IMR-90 (cell line): ENCODE measurements at regions not wholly inside any gene's neighbourhood (a gene's known extent, or its start where the extent isn't known, plus 50 kb on each side); places are given as distances from the start of the nearest gene placed in this dataset.

ENCODE experiments used
- ATAC-seq: fragments of 200-7000 bp; cut with Tn5 transposase; 2 replicates; pipeline ENCODE4 v1.9.1; 2020; ENCODE audit warnings: low read depth, mild to moderate bottlenecking, moderate library complexity
- BruUV-seq: library from RNA; stranded (reverse); fragments of 400-500 nt; replicated peaks from 2 replicates; lab custom pipeline; 2021; lab: Mats Ljungman, UMichigan
- CTCF ChIA-PET: fragments of 300-600 bp; formaldehyde crosslinking; extraction: SDS; loops from one replicate; lab custom pipeline; 2021; ENCODE audit warnings: antibody characterized with exemption; lab: Yijun Ruan, JAX
- POLR2A ChIA-PET: fragments of 300-600 bp; sonication (Branson Sonifier 250); formaldehyde crosslinking; loops from one replicate; lab custom pipeline; 2022; ENCODE audit warnings: antibody characterized with exemption; ENCODE audit not compliant: unreplicated experiment; lab: Charles Lee
- DNase-seq: peaks from one replicate; pipeline ENCODE4 v3.0.0; 2013
- H2AFZ ChIP-seq: replicated peaks from 2 replicates; pipeline ENCODE3; 2013; ENCODE audit warnings: low read length, mild to moderate bottlenecking; ENCODE audit not compliant: poor library complexity
- H2AK5ac ChIP-seq: 2 replicates; pipeline ENCODE4 v1.6.1; 2013; ENCODE audit warnings: low read depth, low read length, inconsistent platforms
- H2AK9ac ChIP-seq: replicated peaks from 2 replicates; pipeline ENCODE3; 2013; ENCODE audit warnings: mild to moderate bottlenecking, low read depth, low read length, moderate library complexity; ENCODE audit not compliant: poor library complexity
- H2BK120ac ChIP-seq: 2 replicates; pipeline ENCODE4 v1.6.1; 2013; ENCODE audit warnings: low read depth, low read length, inconsistent platforms
- H2BK15ac ChIP-seq: 3 replicates; pipeline ENCODE4 v1.6.1; 2013; ENCODE audit warnings: low read depth, low read length, inconsistent platforms
- H2BK20ac ChIP-seq: 2 replicates; pipeline ENCODE4 v1.6.1; 2013; ENCODE audit warnings: low read depth, mild to moderate bottlenecking, inconsistent platforms, low read length, moderate library complexity
- H2BK5ac ChIP-seq: 2 replicates; pipeline ENCODE4 v1.6.1; 2013; ENCODE audit warnings: mild to moderate bottlenecking, low read depth, low read length, inconsistent platforms; ENCODE audit not compliant: poor library complexity, severe bottlenecking
- H3K14ac ChIP-seq: replicated peaks from 2 replicates; pipeline ENCODE4 v1.6.1; 2013; ENCODE audit warnings: low read depth, low read length, inconsistent platforms
- H3K18ac ChIP-seq: 2 replicates; pipeline ENCODE4 v1.6.1; 2013; ENCODE audit warnings: low read depth, low read length, control low read depth
- H3K23ac ChIP-seq: 2 replicates; pipeline ENCODE4 v1.6.1; 2013; ENCODE audit warnings: low read depth, low read length, inconsistent platforms
- H3K27ac ChIP-seq: 2 replicates; pipeline ENCODE4 v1.5.1; 2013; ENCODE audit warnings: mild to moderate bottlenecking, control low read depth, low read length; ENCODE audit not compliant: insufficient read depth
- H3K27me3 ChIP-seq: 2 replicates; pipeline ENCODE4 v1.6.1; 2013; ENCODE audit warnings: low read length; ENCODE audit not compliant: control insufficient read depth, insufficient read depth
- H3K36me3 ChIP-seq: 2 replicates; pipeline ENCODE4 v1.6.1; 2013; ENCODE audit warnings: low read length, mixed read lengths; ENCODE audit not compliant: control insufficient read depth, insufficient read depth
- H3K4ac ChIP-seq: 2 replicates; pipeline ENCODE4 v1.6.1; 2013; ENCODE audit warnings: low read depth, low read length, inconsistent platforms
- H3K4me1 ChIP-seq: 2 replicates; pipeline ENCODE4 v1.6.1; 2013; ENCODE audit warnings: low read length, mixed read lengths; ENCODE audit not compliant: control insufficient read depth, insufficient read depth
- H3K4me2 ChIP-seq: 2 replicates; pipeline ENCODE4 v1.6.1; 2013; ENCODE audit warnings: low read depth, mild to moderate bottlenecking, control low read depth, low read length, moderate library complexity
- H3K4me3 ChIP-seq: 2 replicates; pipeline ENCODE4 v1.5.1; 2013; ENCODE audit warnings: low read depth, mild to moderate bottlenecking, control low read depth, low read length, moderate library complexity; ENCODE audit not compliant: insufficient read depth
- H3K56ac ChIP-seq: 2 replicates; pipeline ENCODE4 v1.6.1; 2013; ENCODE audit warnings: low read length, inconsistent platforms; ENCODE audit not compliant: insufficient read depth; ENCODE audit errors: extremely low read depth
- H3K79me1 ChIP-seq, 2 experiments: 2 replicates each; pipeline ENCODE4 v1.6.1; 2013; ENCODE audit warnings: low read length in 2 of 2, inconsistent platforms in 1 of 2, low read depth in 1 of 2
- H3K9ac ChIP-seq: 2 replicates; pipeline ENCODE4 v1.6.1; 2013; ENCODE audit warnings: low read depth, low read length, control low read depth
- H3K9me1 ChIP-seq: 2 replicates; pipeline ENCODE4 v1.6.1; 2013; ENCODE audit warnings: low read length, inconsistent platforms; ENCODE audit not compliant: insufficient read depth
- H3K9me3 ChIP-seq: 2 replicates; pipeline ENCODE4 v1.6.1; 2013; ENCODE audit warnings: low read length; ENCODE audit not compliant: control insufficient read depth, insufficient read depth
- H4K20me1 ChIP-seq: 2 replicates; pipeline ENCODE4 v1.6.1; 2013; ENCODE audit warnings: low read length, inconsistent platforms; ENCODE audit not compliant: insufficient read depth
- H4K5ac ChIP-seq: 2 replicates; pipeline ENCODE4 v1.6.1; 2013; ENCODE audit warnings: mild to moderate bottlenecking, low read depth, low read length, control low read depth
- H4K8ac ChIP-seq, 2 experiments: 2 replicates each; pipeline ENCODE4 v1.6.1; 2013; ENCODE audit warnings: low read depth in 2 of 2, low read length in 2 of 2, control low read depth in 1 of 2, inconsistent platforms in 1 of 2
- H4K91ac ChIP-seq: 2 replicates; pipeline ENCODE4 v1.6.1; 2013; ENCODE audit warnings: low read depth, low read length, inconsistent platforms; ENCODE audit not compliant: insufficient read depth
- BHLHE40 ChIP-seq: fragments of 150-350 bp; IDR thresholded peaks from 2 replicates; pipeline ENCODE4 v1.6.1; 2016; ENCODE audit warnings: mild to moderate bottlenecking, low read depth, low read length
- WGBS, 2 experiments: methylation state at CpG; one replicate each; pipeline versions ENCODE4 v1.1.5 to v1.1.7; 2013; ENCODE audit warnings: missing lambda C conversion rate in 2 of 2; ENCODE audit not compliant: insufficient read length in 1 of 2; ENCODE audit errors: extremely low coverage in 2 of 2; 5-methylcytosine and 5-hydroxymethylcytosine counted together
- dilution Hi-C: fragments of 300-500 bp; cut with HindIII; formaldehyde crosslinking; loops from one replicate; pipeline ENCODE4 v1.14.3; 2018; ENCODE audit warnings: low sequenced_read_pairs; ENCODE audit not compliant: unreplicated experiment
- in situ Hi-C: fragments of 300-500 bp; cut with MboI; formaldehyde crosslinking; loops from 3 replicates; pipeline ENCODE4 v1.14.3; 2019; ENCODE audit warnings: low sequenced_read_pairs, inconsistent platforms, mixed read lengths
- intact Hi-C: fragments of 100-400 bp; cut with micrococcal nuclease; formaldehyde crosslinking; loops from 2 replicates; pipeline ENCODE4 v1.10.0; 2022
- TF ChIP-seq, protein P1 (sequence below): fragments of 150-350 bp; IDR thresholded peaks from 2 replicates; pipeline ENCODE4 v1.6.1; 2016; ENCODE audit warnings: low read depth, mild to moderate bottlenecking, low read length, moderate library complexity, borderline replicate concordance

DNA sequence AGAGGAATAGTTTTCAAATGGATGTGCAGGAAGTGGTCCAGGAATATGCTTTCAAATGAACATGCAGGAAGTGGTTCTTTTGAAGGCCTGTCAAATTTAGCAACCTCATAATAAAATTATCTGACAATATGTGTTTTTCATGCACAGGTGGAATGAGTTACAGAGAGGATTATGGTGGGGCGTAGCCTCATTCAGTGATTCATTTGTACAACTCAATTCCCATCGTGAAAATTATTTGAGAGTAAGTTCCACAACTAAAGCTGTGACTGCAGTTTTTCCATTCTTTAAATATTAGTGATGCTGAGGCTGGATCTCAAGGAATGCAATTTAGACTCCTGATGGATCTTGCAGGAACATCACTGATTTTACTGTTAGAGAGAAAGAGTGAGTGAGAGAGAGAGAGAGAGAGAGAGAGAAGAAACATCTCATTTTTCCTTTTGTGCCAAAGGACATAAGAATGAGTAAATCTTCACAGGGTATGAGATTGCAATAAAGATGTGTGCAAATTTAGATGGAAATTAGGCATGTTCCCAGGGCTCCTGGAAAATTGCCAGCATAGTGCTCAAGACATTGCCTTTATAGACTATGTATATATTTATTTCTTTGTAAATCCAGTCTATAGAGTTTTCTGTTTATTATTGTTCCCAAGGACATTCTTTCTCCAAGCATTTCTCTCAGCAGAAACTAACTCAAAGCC lies 394.9 kb upstream of the ZEB2 start:
- Histone ChIP-seq H3K14ac (no peak overlapping the region), H3K79me1 (no peaks in the 10 kb centered on the region), H2BK5ac (no peak overlapping the region), H2BK120ac (no peak overlapping the region), H2AK9ac (no peak overlapping the region), H2AFZ (no peak overlapping the region), H4K5ac (no peak overlapping the region), H3K4me1 (no peaks in the 10 kb centered on the region), H4K8ac (no peak overlapping the region), H3K9me3 (no peaks in the 10 kb centered on the region), H4K91ac (no peak overlapping the region), H3K4ac (no peak overlapping the region), H3K56ac (no peak overlapping the region), H3K27ac (no peak overlapping the region), H3K36me3 (no peaks in the 10 kb centered on the region), H2BK15ac (no peak overlapping the region), H3K4me2 (no peak overlapping the region), H3K23ac (no peak overlapping the region), H3K9me1 (no peaks in the 10 kb centered on the region), H2BK20ac (no peak overlapping the region), H4K20me1 (no peaks in the 10 kb centered on the region), H3K9ac (no peak overlapping the region), H3K4me3 (no peak overlapping the region), H3K27me3 (no peaks in the 10 kb centered on the region), H3K18ac (no peak overlapping the region), H2AK5ac (no peak overlapping the region)
- in situ Hi-C loops, result no loop called here
- DNase-seq (peak; percentile 11), ATAC-seq (peak; percentile 35; the same call in 1 of the 2 replicates)
- intact Hi-C loops, result no loop called here
- no TSS peak for BruUV-seq
- dilution Hi-C loops, result no loop called here
- WGBS, 2 experiments, result no CpG with 5 or more reads among the region's 2 CpGs
- POLR2A ChIA-PET, result no interaction called here
- CTCF ChIA-PET, result no interaction called here
- TF ChIP-seq, protein P1, sequence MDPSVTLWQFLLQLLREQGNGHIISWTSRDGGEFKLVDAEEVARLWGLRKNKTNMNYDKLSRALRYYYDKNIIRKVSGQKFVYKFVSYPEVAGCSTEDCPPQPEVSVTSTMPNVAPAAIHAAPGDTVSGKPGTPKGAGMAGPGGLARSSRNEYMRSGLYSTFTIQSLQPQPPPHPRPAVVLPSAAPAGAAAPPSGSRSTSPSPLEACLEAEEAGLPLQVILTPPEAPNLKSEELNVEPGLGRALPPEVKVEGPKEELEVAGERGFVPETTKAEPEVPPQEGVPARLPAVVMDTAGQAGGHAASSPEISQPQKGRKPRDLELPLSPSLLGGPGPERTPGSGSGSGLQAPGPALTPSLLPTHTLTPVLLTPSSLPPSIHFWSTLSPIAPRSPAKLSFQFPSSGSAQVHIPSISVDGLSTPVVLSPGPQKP, result no peak
- no peak for TF ChIP-seq BHLHE40
